ENCODE measurements at regions not wholly inside any gene's neighbourhood (a gene's known extent, or its start where the extent isn't known, plus 50 kb on each side); places are given as distances from the start of the nearest gene placed in this dataset.

DNA sequence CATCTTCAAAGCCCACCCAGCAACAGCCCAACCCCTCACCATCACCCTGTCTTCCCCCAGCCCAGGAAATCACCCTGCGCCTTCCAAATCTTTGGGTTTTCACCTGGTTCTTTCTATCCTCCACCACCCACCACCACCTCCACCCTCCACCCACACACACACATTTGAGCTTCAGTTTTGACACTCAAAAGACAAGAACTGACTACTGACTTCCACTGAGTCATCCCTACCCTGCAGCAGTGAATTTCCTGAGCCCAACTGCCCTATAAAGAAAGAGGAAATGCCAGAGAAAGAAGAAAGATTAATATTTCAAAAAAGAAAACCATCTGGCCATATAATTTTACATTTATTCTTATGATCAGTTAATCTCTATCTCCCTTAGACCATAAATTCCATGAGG, 137.5 kb downstream of the CHST1 start:
- TF ChIP-seq EZH2 (IDR thresholded peaks at IDR 0.05; ENCODE audit: low read depth, unreplicated experiment) (no peak), POLR2AphosphoS5 (IDR thresholded peaks at IDR 0.05; ENCODE audit: low read depth) (no peak), EZH2phosphoT487 (IDR thresholded peaks at IDR 0.05; ENCODE audit: unreplicated experiment) (no peak), NANOG (IDR thresholded peaks at IDR 0.05; ENCODE audit: borderline replicate concordance) (no peak), JUNB (IDR thresholded peaks at IDR 0.05; ENCODE audit: unreplicated experiment) (no peak)
- TF ChIP-seq, protein P1, sequence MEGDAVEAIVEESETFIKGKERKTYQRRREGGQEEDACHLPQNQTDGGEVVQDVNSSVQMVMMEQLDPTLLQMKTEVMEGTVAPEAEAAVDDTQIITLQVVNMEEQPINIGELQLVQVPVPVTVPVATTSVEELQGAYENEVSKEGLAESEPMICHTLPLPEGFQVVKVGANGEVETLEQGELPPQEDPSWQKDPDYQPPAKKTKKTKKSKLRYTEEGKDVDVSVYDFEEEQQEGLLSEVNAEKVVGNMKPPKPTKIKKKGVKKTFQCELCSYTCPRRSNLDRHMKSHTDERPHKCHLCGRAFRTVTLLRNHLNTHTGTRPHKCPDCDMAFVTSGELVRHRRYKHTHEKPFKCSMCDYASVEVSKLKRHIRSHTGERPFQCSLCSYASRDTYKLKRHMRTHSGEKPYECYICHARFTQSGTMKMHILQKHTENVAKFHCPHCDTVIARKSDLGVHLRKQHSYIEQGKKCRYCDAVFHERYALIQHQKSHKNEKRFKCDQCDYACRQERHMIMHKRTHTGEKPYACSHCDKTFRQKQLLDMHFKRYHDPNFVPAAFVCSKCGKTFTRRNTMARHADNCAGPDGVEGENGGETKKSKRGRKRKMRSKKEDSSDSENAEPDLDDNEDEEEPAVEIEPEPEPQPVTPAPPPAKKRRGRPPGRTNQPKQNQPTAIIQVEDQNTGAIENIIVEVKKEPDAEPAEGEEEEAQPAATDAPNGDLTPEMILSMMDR (conservative IDR thresholded peaks at IDR 0.05; ENCODE audit: low read depth in 2 of 2) = no peak
- TF ChIP-seq, protein P2, sequence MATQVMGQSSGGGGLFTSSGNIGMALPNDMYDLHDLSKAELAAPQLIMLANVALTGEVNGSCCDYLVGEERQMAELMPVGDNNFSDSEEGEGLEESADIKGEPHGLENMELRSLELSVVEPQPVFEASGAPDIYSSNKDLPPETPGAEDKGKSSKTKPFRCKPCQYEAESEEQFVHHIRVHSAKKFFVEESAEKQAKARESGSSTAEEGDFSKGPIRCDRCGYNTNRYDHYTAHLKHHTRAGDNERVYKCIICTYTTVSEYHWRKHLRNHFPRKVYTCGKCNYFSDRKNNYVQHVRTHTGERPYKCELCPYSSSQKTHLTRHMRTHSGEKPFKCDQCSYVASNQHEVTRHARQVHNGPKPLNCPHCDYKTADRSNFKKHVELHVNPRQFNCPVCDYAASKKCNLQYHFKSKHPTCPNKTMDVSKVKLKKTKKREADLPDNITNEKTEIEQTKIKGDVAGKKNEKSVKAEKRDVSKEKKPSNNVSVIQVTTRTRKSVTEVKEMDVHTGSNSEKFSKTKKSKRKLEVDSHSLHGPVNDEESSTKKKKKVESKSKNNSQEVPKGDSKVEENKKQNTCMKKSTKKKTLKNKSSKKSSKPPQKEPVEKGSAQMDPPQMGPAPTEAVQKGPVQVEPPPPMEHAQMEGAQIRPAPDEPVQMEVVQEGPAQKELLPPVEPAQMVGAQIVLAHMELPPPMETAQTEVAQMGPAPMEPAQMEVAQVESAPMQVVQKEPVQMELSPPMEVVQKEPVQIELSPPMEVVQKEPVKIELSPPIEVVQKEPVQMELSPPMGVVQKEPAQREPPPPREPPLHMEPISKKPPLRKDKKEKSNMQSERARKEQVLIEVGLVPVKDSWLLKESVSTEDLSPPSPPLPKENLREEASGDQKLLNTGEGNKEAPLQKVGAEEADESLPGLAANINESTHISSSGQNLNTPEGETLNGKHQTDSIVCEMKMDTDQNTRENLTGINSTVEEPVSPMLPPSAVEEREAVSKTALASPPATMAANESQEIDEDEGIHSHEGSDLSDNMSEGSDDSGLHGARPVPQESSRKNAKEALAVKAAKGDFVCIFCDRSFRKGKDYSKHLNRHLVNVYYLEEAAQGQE (IDR thresholded peaks at IDR 0.05; ENCODE audit: unreplicated experiment) = no peak

Data from GM23338 (cell line).